HEK293 (cell line): ENCODE measurements at regions not wholly inside any gene's neighbourhood (a gene's known extent, or its start where the extent isn't known, plus 50 kb on each side); places are given as distances from the start of the nearest gene placed in this dataset.

Source experiments
- CTCF ChIA-PET: fragments of 350-600 bp; formaldehyde crosslinking; extraction: SDS; loops from one replicate; lab custom pipeline; 2021; ENCODE audit warnings: antibody characterized with exemption; lab: Yijun Ruan, JAX
- POLR2A ChIA-PET: fragments of 300-600 bp; formaldehyde crosslinking; extraction: SDS; loops from one replicate; lab custom pipeline; 2020; ENCODE audit warnings: antibody characterized with exemption, inconsistent platforms; lab: Yijun Ruan, JAX
- H3K27ac ChIP-seq: fragments of 200-500 bp; sonication (Bioruptor generic); 2 replicates; pipeline ENCODE4 v1.5.1; 2014; ENCODE audit warnings: low read depth, low read length, control low read depth, inconsistent platforms; ENCODE audit errors: extremely low read depth
- H3K36me3 ChIP-seq, 2 experiments: fragments of 200-500 bp in 1 of 2; sonication (Bioruptor generic) in 1 of 2; 1 replicate in 1 of 2; 2 replicates in 1 of 2; pipeline ENCODE4 v1.5.1; 2014 to 2017; ENCODE audit warnings: inconsistent platforms in 2 of 2, low read length in 2 of 2; ENCODE audit not compliant: control insufficient read depth in 2 of 2, insufficient read depth in 1 of 2
- H3K4me1 ChIP-seq: fragments of 200-500 bp; sonication (Bioruptor generic); 2 replicates; pipeline ENCODE4 v1.5.1; 2014; ENCODE audit warnings: mild to moderate bottlenecking, low read length, inconsistent platforms; ENCODE audit not compliant: control insufficient read depth, insufficient read depth
- H3K4me3 ChIP-seq: 2 replicates; pipeline ENCODE4 v1.5.1; 2011; ENCODE audit warnings: low read depth, mild to moderate bottlenecking, control low read depth, low read length, moderate library complexity
- H3K9me3 ChIP-seq: fragments of 200-500 bp; sonication (Bioruptor generic); 2 replicates; pipeline ENCODE4 v1.5.1; 2014; ENCODE audit warnings: low read depth, low read length, inconsistent platforms; ENCODE audit not compliant: control insufficient read depth, insufficient read depth
- ATF2 ChIP-seq: fragments of 450-650 bp; formaldehyde crosslinking; IDR thresholded peaks from 2 replicates; pipeline ENCODE4 v1.5.1; 2016; ENCODE audit warnings: missing biosample characterization, missing genetic modification characterization, low read depth
- GLIS1 ChIP-seq: fragments of 450-650 bp; formaldehyde crosslinking; IDR thresholded peaks from 2 replicates; pipeline ENCODE4 v1.5.1; 2016; ENCODE audit warnings: missing biosample characterization, missing genetic modification characterization
- ZFP41 ChIP-seq: fragments of 450-650 bp; formaldehyde crosslinking; IDR thresholded peaks from 2 replicates; pipeline ENCODE4 v1.5.1; 2016; ENCODE audit warnings: missing biosample characterization, missing genetic modification characterization, borderline replicate concordance
- ZNF114 ChIP-seq: fragments of 450-650 bp; formaldehyde crosslinking; IDR thresholded peaks from 2 replicates; pipeline ENCODE4 v1.5.0; 2017; ENCODE audit warnings: missing biosample characterization, missing genetic modification characterization
- ZNF132 ChIP-seq: fragments of 450-650 bp; formaldehyde crosslinking; IDR thresholded peaks from 2 replicates; pipeline ENCODE4 v1.5.1; 2017; ENCODE audit warnings: missing biosample characterization, missing genetic modification characterization, borderline replicate concordance
- ZNF174 ChIP-seq: fragments of 450-650 bp; formaldehyde crosslinking; IDR thresholded peaks from 2 replicates; pipeline ENCODE4 v1.5.0; 2017; ENCODE audit warnings: missing biosample characterization, mild to moderate bottlenecking, missing genetic modification characterization
- ZNF266 ChIP-seq: fragments of 450-650 bp; formaldehyde crosslinking; IDR thresholded peaks from 2 replicates; pipeline ENCODE4 v1.5.1; 2016; ENCODE audit warnings: missing biosample characterization, missing genetic modification characterization, low read depth
- ZNF324 ChIP-seq: fragments of 450-650 bp; formaldehyde crosslinking; IDR thresholded peaks from 2 replicates; pipeline ENCODE4 v1.5.1; 2016; ENCODE audit warnings: missing biosample characterization, missing genetic modification characterization
- ZNF335 ChIP-seq: fragments of 450-650 bp; formaldehyde crosslinking; conservative IDR thresholded peaks from 2 replicates; pipeline ENCODE4 v1.5.1; 2016; ENCODE audit warnings: missing biosample characterization, missing genetic modification characterization
- ZNF350 ChIP-seq: fragments of 450-650 bp; formaldehyde crosslinking; IDR thresholded peaks from 2 replicates; pipeline ENCODE4 v1.5.0; 2017; ENCODE audit warnings: missing biosample characterization, mild to moderate bottlenecking, missing genetic modification characterization
- ZNF366 ChIP-seq: fragments of 450-650 bp; formaldehyde crosslinking; conservative IDR thresholded peaks from 2 replicates; pipeline ENCODE4 v1.5.1; 2016; ENCODE audit warnings: missing biosample characterization, missing genetic modification characterization
- ZNF518A ChIP-seq: fragments of 450-650 bp; formaldehyde crosslinking; conservative IDR thresholded peaks from 2 replicates; pipeline ENCODE4 v1.5.1; 2016; ENCODE audit warnings: low read depth, missing biosample characterization, missing genetic modification characterization
- ZNF529 ChIP-seq: fragments of 450-650 bp; formaldehyde crosslinking; IDR thresholded peaks from 2 replicates; pipeline ENCODE4 v1.5.1; 2017; ENCODE audit warnings: missing genetic modification characterization, missing biosample characterization; ENCODE audit not compliant: insufficient replicate concordance
- ZNF548 ChIP-seq: fragments of 450-650 bp; formaldehyde crosslinking; IDR thresholded peaks from 2 replicates; pipeline ENCODE4 v1.5.1; 2016; ENCODE audit warnings: missing biosample characterization, missing genetic modification characterization
- ZNF600 ChIP-seq: fragments of 450-650 bp; formaldehyde crosslinking; IDR thresholded peaks from 2 replicates; pipeline ENCODE4 v1.5.1; 2016; ENCODE audit warnings: missing biosample characterization, missing genetic modification characterization
- ZNF626 ChIP-seq: fragments of 450-650 bp; sonication (Bioruptor Pico); formaldehyde crosslinking; IDR thresholded peaks from 2 replicates; pipeline ENCODE4 v1.5.1; 2018; ENCODE audit warnings: missing biosample characterization, missing genetic modification characterization, inconsistent platforms
- ZNF654 ChIP-seq: fragments of 450-650 bp; formaldehyde crosslinking; IDR thresholded peaks from 2 replicates; pipeline ENCODE4 v1.5.1; 2016; ENCODE audit warnings: low read depth, missing biosample characterization, missing genetic modification characterization
- ZNF747 ChIP-seq: fragments of 450-650 bp; formaldehyde crosslinking; IDR thresholded peaks from 2 replicates; pipeline ENCODE4 v1.5.1; 2016; ENCODE audit warnings: missing biosample characterization, missing genetic modification characterization
- TF ChIP-seq, protein P1 (sequence below): fragments of 450-650 bp; IDR thresholded peaks from 2 replicates; pipeline ENCODE4 v1.5.1; 2018; ENCODE audit warnings: missing biosample characterization, missing genetic modification characterization
- TF ChIP-seq, protein P2 (sequence below): fragments of 450-650 bp; formaldehyde crosslinking; IDR thresholded peaks from 2 replicates; pipeline ENCODE4 v1.5.1; 2016; ENCODE audit warnings: missing biosample characterization, missing genetic modification characterization
- TF ChIP-seq, protein P3 (sequence below): fragments of 450-650 bp; formaldehyde crosslinking; IDR thresholded peaks from 2 replicates; pipeline ENCODE4 v1.5.1; 2016; ENCODE audit warnings: missing biosample characterization, missing genetic modification characterization, borderline replicate concordance

DNA sequence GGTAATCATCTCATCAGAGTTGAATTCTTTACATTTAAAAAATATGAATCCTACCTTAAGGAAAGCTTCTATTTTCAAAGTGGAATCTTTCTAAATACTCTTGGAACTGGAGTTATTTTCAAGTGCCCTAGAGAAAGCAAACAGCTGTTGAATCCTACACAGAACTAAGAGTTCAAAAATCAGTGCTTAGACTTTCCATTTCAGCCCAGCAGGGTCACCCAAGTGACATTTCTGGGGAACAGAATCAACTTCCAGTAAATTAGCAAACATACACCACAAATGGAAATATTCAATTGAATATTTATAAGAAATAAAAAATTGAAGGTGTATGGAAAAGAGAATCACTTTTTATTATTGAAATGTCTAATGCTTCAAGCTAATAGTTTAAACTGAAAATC is 427.7 kb upstream of the NOX3 start:
- CTCF ChIA-PET: no interaction called here
- Histone ChIP-seq H3K4me3 (no peak overlapping the region), H3K4me1 (no peaks in the 10 kb centered on the region), H3K27ac (no peak overlapping the region), H3K36me3 (no peaks in the 10 kb centered on the region), H3K9me3 (no peaks in the 10 kb centered on the region)
- POLR2A ChIA-PET: no interaction called here
- TF ChIP-seq ZNF335 (no peak), ZNF747 (tag by site-specific recombination) (no peak), ZNF366 (tag by site-specific recombination) (no peak)
- TF ChIP-seq, protein P1, sequence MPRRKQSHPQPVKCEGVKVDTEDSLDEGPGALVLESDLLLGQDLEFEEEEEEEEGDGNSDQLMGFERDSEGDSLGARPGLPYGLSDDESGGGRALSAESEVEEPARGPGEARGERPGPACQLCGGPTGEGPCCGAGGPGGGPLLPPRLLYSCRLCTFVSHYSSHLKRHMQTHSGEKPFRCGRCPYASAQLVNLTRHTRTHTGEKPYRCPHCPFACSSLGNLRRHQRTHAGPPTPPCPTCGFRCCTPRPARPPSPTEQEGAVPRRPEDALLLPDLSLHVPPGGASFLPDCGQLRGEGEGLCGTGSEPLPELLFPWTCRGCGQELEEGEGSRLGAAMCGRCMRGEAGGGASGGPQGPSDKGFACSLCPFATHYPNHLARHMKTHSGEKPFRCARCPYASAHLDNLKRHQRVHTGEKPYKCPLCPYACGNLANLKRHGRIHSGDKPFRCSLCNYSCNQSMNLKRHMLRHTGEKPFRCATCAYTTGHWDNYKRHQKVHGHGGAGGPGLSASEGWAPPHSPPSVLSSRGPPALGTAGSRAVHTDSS (tag by site-specific recombination): no peak

GRCh38 chr6:155882527-155883333 is 427.1 kb upstream of the NOX3 start:
- H3K4me3 ChIP-seq: no peak overlapping the region
- H3K9me3 ChIP-seq: no peaks in the 10 kb centered on the region
- no peaks in the 10 kb centered on the region for H3K36me3 ChIP-seq
- ChIA-PET CTCF (no interaction called here), POLR2A (no interaction called here)
- no peak overlapping the region for H3K27ac ChIP-seq
- no peaks in the 10 kb centered on the region for H3K4me1 ChIP-seq
- TF ChIP-seq ZNF626 (tag by site-specific recombination) (no peak), ZNF324 (tag by site-specific recombination) (no peak), ATF2 (tag by site-specific recombination) (no peak), ZNF529 (tag by site-specific recombination) (no peak), ZFP41 (tag by site-specific recombination) (no peak), ZNF114 (no peak), ZNF518A (tag by site-specific recombination) (no peak), ZNF266 (no peak), ZNF548 (no peak), ZNF132 (tag by site-specific recombination) (no peak), ZNF174 (tag by site-specific recombination) (no peak), ZNF654 (no peak), ZNF600 (tag by site-specific recombination) (no peak), GLIS1 (tag by site-specific recombination) (no peak), ZNF350 (tag by site-specific recombination) (no peak)
- TF ChIP-seq, protein P2, sequence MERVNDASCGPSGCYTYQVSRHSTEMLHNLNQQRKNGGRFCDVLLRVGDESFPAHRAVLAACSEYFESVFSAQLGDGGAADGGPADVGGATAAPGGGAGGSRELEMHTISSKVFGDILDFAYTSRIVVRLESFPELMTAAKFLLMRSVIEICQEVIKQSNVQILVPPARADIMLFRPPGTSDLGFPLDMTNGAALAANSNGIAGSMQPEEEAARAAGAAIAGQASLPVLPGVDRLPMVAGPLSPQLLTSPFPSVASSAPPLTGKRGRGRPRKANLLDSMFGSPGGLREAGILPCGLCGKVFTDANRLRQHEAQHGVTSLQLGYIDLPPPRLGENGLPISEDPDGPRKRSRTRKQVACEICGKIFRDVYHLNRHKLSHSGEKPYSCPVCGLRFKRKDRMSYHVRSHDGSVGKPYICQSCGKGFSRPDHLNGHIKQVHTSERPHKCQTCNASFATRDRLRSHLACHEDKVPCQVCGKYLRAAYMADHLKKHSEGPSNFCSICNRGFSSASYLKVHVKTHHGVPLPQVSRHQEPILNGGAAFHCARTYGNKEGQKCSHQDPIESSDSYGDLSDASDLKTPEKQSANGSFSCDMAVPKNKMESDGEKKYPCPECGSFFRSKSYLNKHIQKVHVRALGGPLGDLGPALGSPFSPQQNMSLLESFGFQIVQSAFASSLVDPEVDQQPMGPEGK (tag by site-specific recombination): no peak
- TF ChIP-seq, protein P3, sequence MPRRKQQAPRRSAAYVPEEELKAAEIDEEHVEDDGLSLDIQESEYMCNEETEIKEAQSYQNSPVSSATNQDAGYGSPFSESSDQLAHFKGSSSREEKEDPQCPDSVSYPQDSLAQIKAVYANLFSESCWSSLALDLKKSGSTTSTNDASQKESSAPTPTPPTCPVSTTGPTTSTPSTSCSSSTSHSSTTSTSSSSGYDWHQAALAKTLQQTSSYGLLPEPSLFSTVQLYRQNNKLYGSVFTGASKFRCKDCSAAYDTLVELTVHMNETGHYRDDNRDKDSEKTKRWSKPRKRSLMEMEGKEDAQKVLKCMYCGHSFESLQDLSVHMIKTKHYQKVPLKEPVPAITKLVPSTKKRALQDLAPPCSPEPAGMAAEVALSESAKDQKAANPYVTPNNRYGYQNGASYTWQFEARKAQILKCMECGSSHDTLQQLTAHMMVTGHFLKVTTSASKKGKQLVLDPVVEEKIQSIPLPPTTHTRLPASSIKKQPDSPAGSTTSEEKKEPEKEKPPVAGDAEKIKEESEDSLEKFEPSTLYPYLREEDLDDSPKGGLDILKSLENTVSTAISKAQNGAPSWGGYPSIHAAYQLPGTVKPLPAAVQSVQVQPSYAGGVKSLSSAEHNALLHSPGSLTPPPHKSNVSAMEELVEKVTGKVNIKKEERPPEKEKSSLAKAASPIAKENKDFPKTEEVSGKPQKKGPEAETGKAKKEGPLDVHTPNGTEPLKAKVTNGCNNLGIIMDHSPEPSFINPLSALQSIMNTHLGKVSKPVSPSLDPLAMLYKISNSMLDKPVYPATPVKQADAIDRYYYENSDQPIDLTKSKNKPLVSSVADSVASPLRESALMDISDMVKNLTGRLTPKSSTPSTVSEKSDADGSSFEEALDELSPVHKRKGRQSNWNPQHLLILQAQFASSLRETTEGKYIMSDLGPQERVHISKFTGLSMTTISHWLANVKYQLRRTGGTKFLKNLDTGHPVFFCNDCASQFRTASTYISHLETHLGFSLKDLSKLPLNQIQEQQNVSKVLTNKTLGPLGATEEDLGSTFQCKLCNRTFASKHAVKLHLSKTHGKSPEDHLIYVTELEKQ (tag by site-specific recombination): no peak
